Kasumi-1 (cell line): ENCODE measurements at regions not wholly inside any gene's neighbourhood (a gene's known extent, or its start where the extent isn't known, plus 50 kb on each side); places are given as distances from the start of the nearest gene placed in this dataset.

Source experiments
- DNase-seq, 2 experiments: peaks; one replicate each; lab custom pipeline; 2025; lab: John Stamatoyannopoulos, UW

DNA sequence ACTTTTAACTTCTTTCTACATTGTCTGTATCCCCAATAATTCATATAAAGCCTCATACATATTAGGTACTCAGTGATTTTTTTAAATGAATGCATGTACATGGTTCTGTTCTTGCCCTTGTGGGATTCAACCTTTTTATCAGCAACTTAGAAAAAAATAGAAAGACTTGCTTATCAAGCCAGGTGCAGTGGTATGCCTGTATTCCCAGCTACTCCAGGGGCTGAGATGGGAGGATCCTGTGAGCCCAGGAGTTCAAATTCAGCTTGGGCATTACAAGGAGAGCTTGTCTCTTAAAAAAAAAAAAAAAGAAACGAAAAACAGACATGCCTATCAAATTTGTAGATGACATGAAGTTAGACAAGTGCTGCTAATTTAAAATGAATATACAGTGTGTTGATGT is 54.2 kb upstream of the MYCBP2 start:
- DNase-seq = no peak

DNA sequence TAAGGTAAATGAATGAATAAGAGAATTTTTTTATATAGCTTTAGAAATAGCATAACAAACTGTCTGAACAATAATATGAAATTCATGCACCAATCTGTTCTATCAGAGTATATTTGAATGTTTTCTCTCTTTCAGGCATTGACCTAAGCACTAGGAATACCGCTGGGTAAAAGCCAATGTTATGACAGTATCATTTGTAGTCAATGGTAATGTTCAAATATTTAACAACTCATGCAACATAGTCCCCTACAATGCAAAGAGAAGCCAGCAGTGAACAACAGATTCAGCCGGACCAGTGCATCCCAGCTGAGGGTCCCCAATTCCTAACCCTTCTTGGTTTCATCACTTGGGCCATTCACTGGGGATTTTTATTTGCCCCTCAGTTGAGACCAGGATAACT is 52.6 kb upstream of the MYCBP2 start:
- DNase-seq = no peak

- DNase-seq = no peak
Measured at GRCh38 chr13:77378662-77379061, 51.8 kb upstream of the MYCBP2 start.

- DNase-seq = peak; percentile 79 to 84
Measured at GRCh38 chr13:77377016-77377415, 50.1 kb upstream of the MYCBP2 start.
